HCT116 (cell line): ENCODE measurements at regions not wholly inside any gene's neighbourhood (a gene's known extent, or its start where the extent isn't known, plus 50 kb on each side); places are given as distances from the start of the nearest gene placed in this dataset.

Experiments
- POLR2A ChIP-seq: IDR thresholded peaks from 2 replicates; pipeline ENCODE4 v1.7.0; 2011; ENCODE audit warnings: borderline replicate concordance; ENCODE audit not compliant: insufficient read depth, insufficient read length; ENCODE audit errors: extremely low read depth
- SIN3A ChIP-seq: IDR thresholded peaks from 2 replicates; pipeline ENCODE4 v1.6.1; 2012; ENCODE audit warnings: low read depth
- TF ChIP-seq, protein P1 (sequence below), 3 experiments: fragments of 200-600 bp in 1 of 3; sonication (generic) in 1 of 3; IDR thresholded peaks in 2 of 3; conservative IDR thresholded peaks in 1 of 3; 2 replicates each; pipeline ENCODE4 v1.5.1; 2012 to 2017; ENCODE audit warnings: low read depth in 2 of 3, low read length in 2 of 3, antibody characterized with exemption in 1 of 3, borderline replicate concordance in 1 of 3, control low read depth in 1 of 3, mild to moderate bottlenecking in 1 of 3, mixed read lengths in 1 of 3, mixed run types in 1 of 3, moderate library complexity in 1 of 3; ENCODE audit not compliant: insufficient read depth in 1 of 3

DNA sequence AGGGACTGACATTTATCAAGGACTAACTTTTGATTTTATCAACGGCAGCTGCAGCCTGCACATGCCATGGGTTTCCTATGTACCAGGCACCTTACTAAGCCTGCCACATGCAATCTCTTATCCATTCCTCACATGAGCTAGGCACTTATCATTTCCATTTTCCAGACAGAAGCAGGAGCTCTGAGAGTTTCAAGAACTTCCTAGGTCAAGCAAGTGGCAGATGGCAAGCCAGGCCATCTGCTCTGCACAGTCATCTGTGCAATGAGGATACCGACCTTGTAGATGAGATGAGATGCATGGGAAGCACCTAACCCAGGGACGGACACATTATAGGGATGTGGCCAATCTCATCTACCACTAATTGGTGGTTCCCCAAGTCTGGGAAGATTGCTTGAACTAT is 339.4 kb upstream of the USP24 start:
- TF ChIP-seq, protein P1, sequence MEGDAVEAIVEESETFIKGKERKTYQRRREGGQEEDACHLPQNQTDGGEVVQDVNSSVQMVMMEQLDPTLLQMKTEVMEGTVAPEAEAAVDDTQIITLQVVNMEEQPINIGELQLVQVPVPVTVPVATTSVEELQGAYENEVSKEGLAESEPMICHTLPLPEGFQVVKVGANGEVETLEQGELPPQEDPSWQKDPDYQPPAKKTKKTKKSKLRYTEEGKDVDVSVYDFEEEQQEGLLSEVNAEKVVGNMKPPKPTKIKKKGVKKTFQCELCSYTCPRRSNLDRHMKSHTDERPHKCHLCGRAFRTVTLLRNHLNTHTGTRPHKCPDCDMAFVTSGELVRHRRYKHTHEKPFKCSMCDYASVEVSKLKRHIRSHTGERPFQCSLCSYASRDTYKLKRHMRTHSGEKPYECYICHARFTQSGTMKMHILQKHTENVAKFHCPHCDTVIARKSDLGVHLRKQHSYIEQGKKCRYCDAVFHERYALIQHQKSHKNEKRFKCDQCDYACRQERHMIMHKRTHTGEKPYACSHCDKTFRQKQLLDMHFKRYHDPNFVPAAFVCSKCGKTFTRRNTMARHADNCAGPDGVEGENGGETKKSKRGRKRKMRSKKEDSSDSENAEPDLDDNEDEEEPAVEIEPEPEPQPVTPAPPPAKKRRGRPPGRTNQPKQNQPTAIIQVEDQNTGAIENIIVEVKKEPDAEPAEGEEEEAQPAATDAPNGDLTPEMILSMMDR (IDR thresholded peaks at IDR 0.05 in 2 of 3, conservative IDR thresholded peaks at IDR 0.05 in 1 of 3; ENCODE audit: borderline replicate concordance in 1 of 3, insufficient read depth in 1 of 3, low read depth in 2 of 3, low read length in 2 of 3), result no peak
- TF ChIP-seq SIN3A, result no peak
- TF ChIP-seq POLR2A, result no peak
